ENCODE measurements at regions not wholly inside any gene's neighbourhood (a gene's known extent, or its start where the extent isn't known, plus 50 kb on each side); places are given as distances from the start of the nearest gene placed in this dataset.

- no peaks in the 10 kb centered on the region for H3K36me3 Mint-ChIP-seq (ENCODE audit: low read depth, unreplicated experiment)
- peaks cover 2% of the 10 kb centered on the region for H3K27me3 Mint-ChIP-seq (ENCODE audit: unreplicated experiment)
- H3K9me3 Mint-ChIP-seq (ENCODE audit: unreplicated experiment) = no peaks in the 10 kb centered on the region
- no peak for DNase-seq (ENCODE audit: low spot score)
- H3K4me1 Mint-ChIP-seq (ENCODE audit: unreplicated experiment) = no peaks in the 10 kb centered on the region
- H3K27ac Mint-ChIP-seq (ENCODE audit: unreplicated experiment) = no peak overlapping the region
- no peak overlapping the region for H3K4me3 Mint-ChIP-seq (ENCODE audit: unreplicated experiment)
- no peak for TF ChIP-seq CTCF (IDR thresholded peaks at IDR 0.05; ENCODE audit: unreplicated experiment)
Observed at GRCh38 chr1:93022580-93022979, 56.5 kb upstream of the MTF2 start.

- no peak for DNase-seq (ENCODE audit: low spot score)
- Mint-ChIP-seq H3K36me3 (ENCODE audit: low read depth, unreplicated experiment) (no peaks in the 10 kb centered on the region), H3K4me3 (ENCODE audit: unreplicated experiment) (no peak overlapping the region), H3K9me3 (ENCODE audit: unreplicated experiment) (no peaks in the 10 kb centered on the region), H3K27ac (ENCODE audit: unreplicated experiment) (no peak overlapping the region), H3K27me3 (ENCODE audit: unreplicated experiment) (peaks cover 2% of the 10 kb centered on the region), H3K4me1 (ENCODE audit: unreplicated experiment) (no peaks in the 10 kb centered on the region)
- no peak for TF ChIP-seq CTCF (IDR thresholded peaks at IDR 0.05; ENCODE audit: unreplicated experiment)
Observed at GRCh38 chr1:93023281-93023680, 55.8 kb upstream of the MTF2 start.

GRCh38 chr1:93025572-93025971 lies 53.5 kb upstream of the MTF2 start:
- Mint-ChIP-seq H3K4me3 (ENCODE audit: unreplicated experiment) (no peak overlapping the region), H3K9me3 (ENCODE audit: unreplicated experiment) (no peaks in the 10 kb centered on the region), H3K4me1 (ENCODE audit: unreplicated experiment) (no peaks in the 10 kb centered on the region), H3K27ac (ENCODE audit: unreplicated experiment) (no peak overlapping the region), H3K36me3 (ENCODE audit: low read depth, unreplicated experiment) (no peaks in the 10 kb centered on the region), H3K27me3 (ENCODE audit: unreplicated experiment) (peaks cover 4% of the 10 kb centered on the region)
- no peak for DNase-seq (ENCODE audit: low spot score)
- no peak for TF ChIP-seq CTCF (IDR thresholded peaks at IDR 0.05; ENCODE audit: unreplicated experiment)

GRCh38 chr1:93028542-93028941 lies 50.5 kb upstream of the MTF2 start:
- Mint-ChIP-seq H3K4me3 (ENCODE audit: unreplicated experiment) (no peak overlapping the region), H3K27ac (ENCODE audit: unreplicated experiment) (no peak overlapping the region), H3K9me3 (ENCODE audit: unreplicated experiment) (no peaks in the 10 kb centered on the region), H3K27me3 (ENCODE audit: unreplicated experiment) (peaks cover 4% of the 10 kb centered on the region), H3K4me1 (ENCODE audit: unreplicated experiment) (no peaks in the 10 kb centered on the region), H3K36me3 (ENCODE audit: low read depth, unreplicated experiment) (no peaks in the 10 kb centered on the region)
- no peak for TF ChIP-seq CTCF (IDR thresholded peaks at IDR 0.05; ENCODE audit: unreplicated experiment)
- no peak for DNase-seq (ENCODE audit: low spot score)

Measured in endothelial cell (in vitro differentiated cells).